ENCODE measurements at regions not wholly inside any gene's neighbourhood (a gene's known extent, or its start where the extent isn't known, plus 50 kb on each side); places are given as distances from the start of the nearest gene placed in this dataset.

DNA sequence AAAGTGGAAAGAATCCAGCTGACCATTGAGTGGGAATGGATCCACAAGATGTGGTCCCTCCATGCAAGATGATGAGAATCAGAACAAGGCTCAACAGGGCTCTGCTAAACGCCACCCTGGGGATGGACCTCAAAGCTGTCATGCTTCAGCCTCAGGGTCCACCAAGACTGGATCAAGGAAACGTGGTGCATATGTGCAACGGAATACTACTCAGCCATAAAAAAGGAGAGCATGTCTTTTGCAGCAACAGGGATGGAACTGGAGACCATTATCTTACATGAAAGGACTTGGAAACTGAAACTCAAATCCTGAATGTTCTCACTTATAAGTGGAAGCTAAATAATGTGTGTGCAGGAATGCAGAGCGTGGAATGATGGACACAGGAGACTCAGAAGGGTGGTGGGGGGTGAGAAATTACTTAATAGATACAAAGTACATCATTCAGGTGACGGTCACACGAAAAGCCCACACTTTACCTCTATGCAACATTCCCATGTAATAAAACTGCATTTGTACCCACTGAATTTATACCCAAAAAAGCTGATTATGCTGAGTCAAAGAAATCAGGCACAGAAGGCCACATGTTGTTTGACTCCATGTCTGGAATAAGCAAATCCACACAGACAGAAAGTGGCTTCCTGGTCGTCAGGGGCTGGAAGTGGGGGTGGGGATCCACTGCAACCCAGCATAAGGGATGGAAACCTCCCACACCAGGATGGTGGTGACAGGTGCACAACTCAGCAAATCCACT lies 116.1 kb downstream of the SHANK2 start:
- H3K18ac ChIP-seq (ENCODE audit: low read depth in 1 of 2, low read length in 2 of 2) = no peak overlapping the region
- H2BK12ac ChIP-seq (ENCODE audit: low read length in 2 of 2) = no peak overlapping the region
- H3K36me3 ChIP-seq (ENCODE audit: control insufficient read depth in 1 of 2, insufficient read depth in 2 of 2, low read depth in 1 of 2, low read length in 2 of 2) = peaks cover 0 to 5% of the 10 kb centered on the region in 2 experiments
- H3K4me2 ChIP-seq (ENCODE audit: low read length, poor library complexity, severe bottlenecking) = no peak overlapping the region
- no peak overlapping the region for H3K4me3 ChIP-seq (ENCODE audit: insufficient read depth in 1 of 2, low read depth in 1 of 2, low read length in 2 of 2)
- H3K9ac ChIP-seq (ENCODE audit: low read length) = no peak overlapping the region
- no peak for DNase-seq
- H3K4ac ChIP-seq (ENCODE audit: low read depth in 1 of 2, low read length in 2 of 2) = no peak overlapping the region
- H4K91ac ChIP-seq (ENCODE audit: low read length) = no peak overlapping the region
- H3K4me1 ChIP-seq (ENCODE audit: control insufficient read depth, insufficient read depth, low read depth, low read length) = peaks cover 1% of the 10 kb centered on the region
- no peaks in the 10 kb centered on the region for H3K79me1 ChIP-seq (replicated peaks; ENCODE audit: low read length, poor library complexity, severe bottlenecking)
- no peak overlapping the region for H3K27ac ChIP-seq (ENCODE audit: low read length, poor library complexity, severe bottlenecking)
- no peak overlapping the region for H3K23ac ChIP-seq (ENCODE audit: low read length in 2 of 2)
- no peak overlapping the region for H2AFZ ChIP-seq (ENCODE audit: low read depth, low read length)
- H2BK120ac ChIP-seq (ENCODE audit: low read depth, low read length) = no peak overlapping the region
- WGBS = 75% methylated on average over 7 of the region's 7 CpGs
- H3K14ac ChIP-seq (ENCODE audit: low read length in 2 of 2) = no peak overlapping the region
- no peak overlapping the region for H2BK15ac ChIP-seq (ENCODE audit: low read depth, poor library complexity, severe bottlenecking)
- H4K8ac ChIP-seq (ENCODE audit: low read length) = no peak overlapping the region
- no peak overlapping the region for H2BK5ac ChIP-seq (ENCODE audit: low read depth, low read length, poor library complexity, severe bottlenecking)
- no peaks in the 10 kb centered on the region for H3K9me3 ChIP-seq (ENCODE audit: control insufficient read depth, low read length)
- no peak overlapping the region for H2AK5ac ChIP-seq (ENCODE audit: low read length, severe bottlenecking)
- H3K27me3 ChIP-seq (ENCODE audit: control insufficient read depth in 1 of 2, insufficient read depth in 1 of 2, low read length in 2 of 2) = no peaks in the 10 kb centered on the region

DNA sequence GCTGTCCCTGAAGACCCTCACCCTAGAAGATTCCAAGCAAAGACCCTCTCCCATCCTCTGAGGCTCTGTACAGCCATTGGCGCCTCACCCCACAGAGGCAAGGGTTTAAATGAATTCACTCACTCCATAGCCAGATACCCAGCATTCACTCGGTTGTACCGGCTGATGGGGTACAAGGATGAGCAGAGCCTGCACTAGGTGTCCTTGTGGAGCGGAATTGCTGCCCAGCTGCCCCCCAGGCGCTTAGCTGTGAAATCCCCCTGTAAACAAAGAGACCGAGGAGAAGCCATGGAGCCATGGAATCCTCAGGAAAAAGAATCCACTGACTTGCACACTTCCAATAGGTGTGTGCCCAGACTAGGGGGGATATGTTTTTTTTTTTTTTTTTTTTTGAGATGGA lies 117.3 kb downstream of the SHANK2 start:
- H3K27ac ChIP-seq (ENCODE audit: low read length, poor library complexity, severe bottlenecking) = no peak overlapping the region
- H3K4ac ChIP-seq (ENCODE audit: low read depth in 1 of 2, low read length in 2 of 2) = no peak overlapping the region
- no peaks in the 10 kb centered on the region for H3K79me1 ChIP-seq (replicated peaks; ENCODE audit: low read length, poor library complexity, severe bottlenecking)
- no peak overlapping the region for H3K4me3 ChIP-seq (ENCODE audit: insufficient read depth in 1 of 2, low read depth in 1 of 2, low read length in 2 of 2)
- no peak overlapping the region for H3K18ac ChIP-seq (ENCODE audit: low read depth in 1 of 2, low read length in 2 of 2)
- no peak overlapping the region for H4K91ac ChIP-seq (ENCODE audit: low read length)
- no peak overlapping the region for H2AFZ ChIP-seq (ENCODE audit: low read depth, low read length)
- no peak overlapping the region for H3K9ac ChIP-seq (ENCODE audit: low read length)
- no peak overlapping the region for H4K8ac ChIP-seq (ENCODE audit: low read length)
- 83% methylated on average over 5 of the region's 6 CpGs for WGBS
- no peak overlapping the region for H2BK120ac ChIP-seq (ENCODE audit: low read depth, low read length)
- H2AK5ac ChIP-seq (ENCODE audit: low read length, severe bottlenecking) = no peak overlapping the region
- peaks cover 1% of the 10 kb centered on the region for H3K4me1 ChIP-seq (ENCODE audit: control insufficient read depth, insufficient read depth, low read depth, low read length)
- no peak for DNase-seq
- H3K23ac ChIP-seq (ENCODE audit: low read length in 2 of 2) = no peak overlapping the region
- H2BK15ac ChIP-seq (ENCODE audit: low read depth, poor library complexity, severe bottlenecking) = no peak overlapping the region
- H3K36me3 ChIP-seq (ENCODE audit: control insufficient read depth in 1 of 2, insufficient read depth in 2 of 2, low read depth in 1 of 2, low read length in 2 of 2) = peaks cover 0 to 8% of the 10 kb centered on the region in 2 experiments
- H3K9me3 ChIP-seq (ENCODE audit: control insufficient read depth, low read length) = no peaks in the 10 kb centered on the region
- H3K4me2 ChIP-seq (ENCODE audit: low read length, poor library complexity, severe bottlenecking) = no peak overlapping the region
- H2BK5ac ChIP-seq (ENCODE audit: low read depth, low read length, poor library complexity, severe bottlenecking) = no peak overlapping the region
- no peak overlapping the region for H2BK12ac ChIP-seq (ENCODE audit: low read length in 2 of 2)
- H3K14ac ChIP-seq (ENCODE audit: low read length in 2 of 2) = no peak overlapping the region
- H3K27me3 ChIP-seq (ENCODE audit: control insufficient read depth in 1 of 2, insufficient read depth in 1 of 2, low read length in 2 of 2) = no peaks in the 10 kb centered on the region

DNA sequence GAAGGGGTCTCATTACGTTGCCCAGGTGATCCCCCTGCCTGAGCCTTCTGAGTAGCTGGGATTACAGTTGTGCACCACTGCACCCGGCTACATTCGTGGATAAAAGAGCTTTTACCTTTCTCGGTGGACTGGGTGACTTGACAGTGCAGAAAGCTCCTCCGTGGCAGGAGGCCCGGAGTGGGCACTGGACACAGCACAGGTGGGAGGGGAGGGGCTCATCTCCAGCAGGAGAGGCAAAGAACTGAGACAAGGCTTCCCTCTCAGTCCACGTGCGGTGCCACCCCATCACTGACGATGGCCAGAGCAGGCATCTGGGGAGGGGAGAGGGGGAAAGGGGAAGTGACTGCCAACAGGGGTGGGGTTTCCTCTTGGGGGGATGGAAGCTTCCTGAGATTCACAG lies 118.4 kb downstream of the SHANK2 start:
- Histone ChIP-seq H3K23ac (ENCODE audit: low read length in 2 of 2) (no peak overlapping the region), H3K36me3 (ENCODE audit: control insufficient read depth in 1 of 2, insufficient read depth in 2 of 2, low read depth in 1 of 2, low read length in 2 of 2) (peaks cover 0 to 7% of the 10 kb centered on the region in 2 experiments), H3K4me2 (ENCODE audit: low read length, poor library complexity, severe bottlenecking) (no peak overlapping the region), H3K27me3 (ENCODE audit: control insufficient read depth in 1 of 2, insufficient read depth in 1 of 2, low read length in 2 of 2) (no peaks in the 10 kb centered on the region), H4K91ac (ENCODE audit: low read length) (no peak overlapping the region), H3K18ac (ENCODE audit: low read depth in 1 of 2, low read length in 2 of 2) (no peak overlapping the region), H3K14ac (ENCODE audit: low read length in 2 of 2) (no peak overlapping the region), H3K4ac (ENCODE audit: low read depth in 1 of 2, low read length in 2 of 2) (no peak overlapping the region), H2BK15ac (ENCODE audit: low read depth, poor library complexity, severe bottlenecking) (no peak overlapping the region), H3K9ac (ENCODE audit: low read length) (no peak overlapping the region), H3K4me1 (ENCODE audit: control insufficient read depth, insufficient read depth, low read depth, low read length) (peaks cover 2% of the 10 kb centered on the region), H2BK5ac (ENCODE audit: low read depth, low read length, poor library complexity, severe bottlenecking) (no peak overlapping the region), H3K27ac (ENCODE audit: low read length, poor library complexity, severe bottlenecking) (no peak overlapping the region), H3K79me1 (replicated peaks; ENCODE audit: low read length, poor library complexity, severe bottlenecking) (no peaks in the 10 kb centered on the region), H2BK12ac (ENCODE audit: low read length in 2 of 2) (no peak overlapping the region), H3K9me3 (ENCODE audit: control insufficient read depth, low read length) (no peaks in the 10 kb centered on the region), H2AK5ac (ENCODE audit: low read length, severe bottlenecking) (no peak overlapping the region), H2BK120ac (ENCODE audit: low read depth, low read length) (no peak overlapping the region), H3K4me3 (ENCODE audit: insufficient read depth in 1 of 2, low read depth in 1 of 2, low read length in 2 of 2) (no peak overlapping the region), H2AFZ (ENCODE audit: low read depth, low read length) (no peak overlapping the region), H4K8ac (ENCODE audit: low read length) (no peak overlapping the region)
- no peak for DNase-seq
- WGBS = 81% methylated on average over 9 of the region's 9 CpGs

DNA sequence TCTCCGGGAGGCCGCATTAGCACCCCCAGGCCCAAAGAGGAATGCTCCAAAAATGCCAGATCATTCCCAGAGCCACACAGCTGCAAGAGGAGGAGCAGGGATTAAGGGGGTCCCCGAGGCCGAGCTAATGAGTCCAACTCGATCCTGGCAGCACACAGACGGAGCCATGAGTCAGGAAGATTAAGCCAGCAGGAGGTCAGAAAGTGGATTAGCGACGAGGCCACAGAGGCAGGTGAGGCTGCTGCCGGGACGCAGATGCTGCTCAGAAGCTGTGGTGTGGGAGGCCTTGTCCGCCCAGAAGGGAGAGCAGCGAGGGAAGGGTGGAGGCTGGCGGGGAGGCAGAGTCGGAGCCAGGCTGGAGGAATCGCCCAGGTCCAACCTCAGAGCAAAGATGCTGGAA lies 120.5 kb downstream of the SHANK2 start:
- Histone ChIP-seq H2AFZ (ENCODE audit: low read depth, low read length) (no peak overlapping the region), H4K8ac (ENCODE audit: low read length) (no peak overlapping the region), H3K36me3 (ENCODE audit: control insufficient read depth in 1 of 2, insufficient read depth in 2 of 2, low read depth in 1 of 2, low read length in 2 of 2) (peaks cover 0 to 4% of the 10 kb centered on the region in 2 experiments), H3K4me3 (ENCODE audit: insufficient read depth in 1 of 2, low read depth in 1 of 2, low read length in 2 of 2) (no peak overlapping the region), H4K91ac (ENCODE audit: low read length) (no peak overlapping the region), H3K4me1 (ENCODE audit: control insufficient read depth, insufficient read depth, low read depth, low read length) (peaks cover 2% of the 10 kb centered on the region), H2BK15ac (ENCODE audit: low read depth, poor library complexity, severe bottlenecking) (no peak overlapping the region), H2BK5ac (ENCODE audit: low read depth, low read length, poor library complexity, severe bottlenecking) (no peak overlapping the region), H2BK12ac (ENCODE audit: low read length in 2 of 2) (no peak overlapping the region), H3K23ac (ENCODE audit: low read length in 2 of 2) (no peak overlapping the region), H3K9me3 (ENCODE audit: control insufficient read depth, low read length) (no peaks in the 10 kb centered on the region), H3K27ac (ENCODE audit: low read length, poor library complexity, severe bottlenecking) (no peak overlapping the region), H3K9ac (ENCODE audit: low read length) (no peak overlapping the region), H3K18ac (ENCODE audit: low read depth in 1 of 2, low read length in 2 of 2) (no peak overlapping the region), H2BK120ac (ENCODE audit: low read depth, low read length) (no peak overlapping the region), H3K14ac (ENCODE audit: low read length in 2 of 2) (no peak overlapping the region), H3K4me2 (ENCODE audit: low read length, poor library complexity, severe bottlenecking) (no peak overlapping the region), H2AK5ac (ENCODE audit: low read length, severe bottlenecking) (no peak overlapping the region), H3K79me1 (replicated peaks; ENCODE audit: low read length, poor library complexity, severe bottlenecking) (no peaks in the 10 kb centered on the region), H3K27me3 (ENCODE audit: control insufficient read depth in 1 of 2, insufficient read depth in 1 of 2, low read length in 2 of 2) (no peaks in the 10 kb centered on the region), H3K4ac (ENCODE audit: low read depth in 1 of 2, low read length in 2 of 2) (no peak overlapping the region)
- WGBS = 56% methylated on average over 15 of the region's 15 CpGs
- no peak for DNase-seq
